ENCODE measurements at regions not wholly inside any gene's neighbourhood (a gene's known extent, or its start where the extent isn't known, plus 50 kb on each side); places are given as distances from the start of the nearest gene placed in this dataset.

- TF ChIP-seq CTCF (conservative IDR thresholded peaks at IDR 0.05 in 1 of 2, IDR thresholded peaks at IDR 0.05 in 1 of 2; ENCODE audit: extremely low read depth in 1 of 2, insufficient read depth in 1 of 2, low read depth in 1 of 2, low read length in 2 of 2) (no peak), EZH2 (IDR thresholded peaks at IDR 0.05; ENCODE audit: borderline replicate concordance, low read length) (no peak)
These were observed 267.2 kb downstream of the ENGASE start for GRCh38 chr17:79341816-79342215.

Measured in mammary epithelial cell (primary cell).